ENCODE measurements at regions not wholly inside any gene's neighbourhood (a gene's known extent, or its start where the extent isn't known, plus 50 kb on each side); places are given as distances from the start of the nearest gene placed in this dataset.

GRCh38 chr1:229846351-229846750 lies 220.3 kb downstream of the URB2 start:
- H3K36me3 ChIP-seq (ENCODE audit: control insufficient read depth in 2 of 2, insufficient read depth in 1 of 2, low read length in 2 of 2): no peaks in the 10 kb centered on the region
- H3K9me3 ChIP-seq (ENCODE audit: control insufficient read depth, insufficient read depth, low read depth, low read length): no peaks in the 10 kb centered on the region
- TF ChIP-seq ZFP69B (tag by site-specific recombination; IDR thresholded peaks at IDR 0.05) (no peak), ZNF274 (IDR thresholded peaks at IDR 0.05; ENCODE audit: low read length) (no peak), ZNF274 (tag by site-specific recombination; IDR thresholded peaks at IDR 0.05; ENCODE audit: borderline replicate concordance) (no peak), EGR2 (tag by site-specific recombination; IDR thresholded peaks at IDR 0.05; ENCODE audit: low read depth) (no peak), ELK4 (IDR thresholded peaks at IDR 0.05; ENCODE audit: borderline replicate concordance, low read depth, low read length) (no peak), ZNF600 (tag by site-specific recombination; IDR thresholded peaks at IDR 0.05) (no peak), OVOL3 (tag by site-specific recombination; IDR thresholded peaks at IDR 0.05) (no peak), ZNF433 (tag by site-specific recombination; IDR thresholded peaks at IDR 0.05; ENCODE audit: low read depth) (no peak), REST (tag by site-specific recombination; IDR thresholded peaks at IDR 0.05) (no peak), ZBTB11 (tag by site-specific recombination; conservative IDR thresholded peaks at IDR 0.05; ENCODE audit: low read depth) (no peak), ZSCAN4 (tag by site-specific recombination; IDR thresholded peaks at IDR 0.05) (no peak), ZNF19 (tag by site-specific recombination; IDR thresholded peaks at IDR 0.05; ENCODE audit: low read depth) (no peak), ZBTB7A (tag by site-specific recombination; IDR thresholded peaks at IDR 0.05; ENCODE audit: low read depth) (no peak), ZNF239 (tag by site-specific recombination; IDR thresholded peaks at IDR 0.05) (no peak), ZBTB10 (tag by site-specific recombination; IDR thresholded peaks at IDR 0.05) (no peak), ZBTB8A (tag by site-specific recombination; IDR thresholded peaks at IDR 0.05) (no peak), ZNF341 (tag by site-specific recombination; IDR thresholded peaks at IDR 0.05; ENCODE audit: low read depth) (no peak)
- peaks cover 11% of the 10 kb centered on the region for H3K4me1 ChIP-seq (ENCODE audit: control insufficient read depth, insufficient read depth, low read length)
- H3K27ac ChIP-seq (ENCODE audit: extremely low read depth, low read depth, low read length): no peak overlapping the region
- H3K4me3 ChIP-seq (ENCODE audit: low read depth, low read length): no peak overlapping the region
- CTCF ChIA-PET: interaction anchor here (0.8 to 1.0 kb wide), 2 partner anchors 10 to 29 kb away, joined by 3 read pairs; no protein-coding TSS in a partner anchor
- POLR2A ChIA-PET: no interaction called here

Data from HEK293 (cell line).